BLaER1 treated with 17β-estradiol and CSF1 and Interleukin-3, amounts not matched to agents 10 nM and 100 nM (cell line): ENCODE measurements at regions not wholly inside any gene's neighbourhood (a gene's known extent, or its start where the extent isn't known, plus 50 kb on each side); places are given as distances from the start of the nearest gene placed in this dataset.
A peak's percentile ranks its signal among the peaks of the same experiment; 100 is the strongest.

ENCODE experiments used
- H3K27ac ChIP-seq, 11 experiments: shearing (Covaris generic); formaldehyde crosslinking; 2 replicates each; pipeline ENCODE4 v1.8.1; 2022
- H3K27me3 ChIP-seq, 11 experiments: shearing (Covaris generic); formaldehyde crosslinking; 2 replicates each; pipeline ENCODE4 v1.8.1; 2022
- H3K36me3 ChIP-seq, 11 experiments: shearing (Covaris generic); formaldehyde crosslinking; 2 replicates each; pipeline ENCODE4 v1.8.1; 2022
- H3K4me1 ChIP-seq, 10 experiments: shearing (Covaris generic); formaldehyde crosslinking; 2 replicates each; pipeline ENCODE4 v1.8.1; 2022
- H3K4me2 ChIP-seq, 11 experiments: shearing (Covaris generic); formaldehyde crosslinking; 2 replicates each; pipeline ENCODE4 v1.8.1; 2022
- H3K4me3 ChIP-seq, 10 experiments: shearing (Covaris generic); formaldehyde crosslinking; 2 replicates each; pipeline ENCODE4 v1.8.1; 2022
- H3K9ac ChIP-seq, 11 experiments: shearing (Covaris generic); formaldehyde crosslinking; 2 replicates each; pipeline ENCODE4 v1.8.1; 2022
- H3K9me3 ChIP-seq, 11 experiments: shearing (Covaris generic); formaldehyde crosslinking; replicated peaks in 1 of 11; 2 replicates each; pipeline ENCODE4 v1.8.1; 2022
- H4K20me1 ChIP-seq, 11 experiments: shearing (Covaris generic); formaldehyde crosslinking; 2 replicates each; pipeline ENCODE4 v1.8.1; 2022
- Cebpa-rat ChIP-seq, 11 experiments: shearing (Covaris generic); IDR thresholded peaks; 2 replicates each; pipeline ENCODE4 v1.8.1; 2022

- no peak for TF ChIP-seq Cebpa-rat (IDR thresholded peaks at IDR 0.05)
- Histone ChIP-seq H3K4me1 (peaks cover 14 to 25% (median 21%) of the 10 kb centered on the region in 10 experiments; a peak in 18 of 20 replicates), H3K4me3 (no peak overlapping the region), H3K9me3 (peaks cover 12 to 21% (median 18%) of the 10 kb centered on the region in 11 experiments; a peak in 21 of 22 replicates), H3K27ac (no peak overlapping the region), H3K4me2 (peak overlapping the region in 9 of 11 experiments; percentile 1 to 67 (median 36); a peak in 8 of 22 replicates), H3K27me3 (no peaks in the 10 kb centered on the region), H3K9ac (no peak overlapping the region), H3K36me3 (no peaks in the 10 kb centered on the region), H4K20me1 (no peaks in the 10 kb centered on the region)
Measured at GRCh38 chr13:50340551-50341287, 325.5 kb downstream of the KCNRG start.

GRCh38 chr13:50341526-50341925 is 326.3 kb downstream of the KCNRG start:
- Histone ChIP-seq H3K36me3 (no peaks in the 10 kb centered on the region), H3K4me3 (no peak overlapping the region), H3K27ac (no peak overlapping the region), H4K20me1 (no peaks in the 10 kb centered on the region), H3K27me3 (no peaks in the 10 kb centered on the region), H3K9ac (no peak overlapping the region), H3K4me1 (peaks cover 14 to 25% (median 21%) of the 10 kb centered on the region in 10 experiments; a peak in 18 of 20 replicates), H3K9me3 (peaks cover 12 to 21% (median 18%) of the 10 kb centered on the region in 11 experiments; a peak in 21 of 22 replicates), H3K4me2 (no peak overlapping the region)
- no peak for TF ChIP-seq Cebpa-rat (IDR thresholded peaks at IDR 0.05)

DNA sequence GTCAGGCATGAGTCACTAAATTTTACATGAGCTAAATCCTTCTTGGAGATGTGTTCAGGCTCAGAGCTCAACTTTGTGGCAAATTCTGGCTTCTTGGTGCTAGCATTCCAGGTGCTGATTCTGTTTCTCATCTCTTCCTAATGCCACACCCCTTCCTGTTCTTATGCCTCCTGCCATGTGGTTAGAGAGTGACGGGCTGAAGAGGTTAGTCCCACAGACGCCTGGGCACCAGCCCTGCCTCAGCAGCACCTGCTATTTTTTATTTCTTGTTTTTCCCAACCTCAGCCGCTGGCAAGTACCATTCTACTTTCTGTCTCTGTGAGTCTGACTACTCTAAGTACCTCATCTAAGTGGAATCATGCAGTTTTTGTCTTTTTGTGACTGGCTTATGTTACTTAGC is 329.5 kb downstream of the KCNRG start:
- Histone ChIP-seq H3K9ac (no peak overlapping the region), H3K4me1 (peaks cover 6 to 21% (median 13%) of the 10 kb centered on the region in 10 experiments; a peak in 18 of 20 replicates), H3K9me3 (peaks cover 12 to 21% (median 18%) of the 10 kb centered on the region in 11 experiments; a peak in 21 of 22 replicates), H3K4me3 (no peak overlapping the region), H3K27me3 (no peaks in the 10 kb centered on the region), H3K4me2 (peak overlapping the region in 8 of 11 experiments; percentile 22 to 44 (median 31); a peak in 11 of 22 replicates), H3K36me3 (no peaks in the 10 kb centered on the region), H4K20me1 (no peaks in the 10 kb centered on the region), H3K27ac (no peak overlapping the region)
- no peak for TF ChIP-seq Cebpa-rat (IDR thresholded peaks at IDR 0.05)

DNA sequence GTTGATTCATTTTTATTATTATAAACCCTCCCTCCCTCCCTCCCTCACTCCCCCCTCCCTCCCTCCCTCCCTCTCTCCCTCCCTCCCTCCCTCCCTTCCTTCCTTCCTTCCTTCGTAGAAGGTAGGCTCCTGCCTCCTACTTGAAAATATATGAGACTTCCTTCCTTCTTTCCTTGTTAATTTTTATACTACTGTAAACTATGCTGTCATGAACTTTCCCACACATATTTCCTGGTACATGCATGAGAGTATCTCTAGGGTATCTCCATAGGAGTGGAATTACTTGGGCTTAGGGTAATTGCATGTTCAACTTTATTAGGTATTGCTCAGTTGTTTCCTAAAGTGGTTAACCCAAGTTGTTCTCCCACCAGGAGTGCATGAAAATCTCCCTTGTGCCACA is 330.6 kb downstream of the KCNRG start:
- no peak overlapping the region for H3K9ac ChIP-seq
- H4K20me1 ChIP-seq = no peaks in the 10 kb centered on the region
- TF ChIP-seq Cebpa-rat (IDR thresholded peaks at IDR 0.05) = no peak
- no peak overlapping the region for H3K27ac ChIP-seq
- peaks cover 12 to 21% (median 18%) of the 10 kb centered on the region in 11 experiments; a peak in 21 of 22 replicates for H3K9me3 ChIP-seq
- H3K36me3 ChIP-seq = no peaks in the 10 kb centered on the region
- peaks cover 0 to 10% (median 7%) of the 10 kb centered on the region in 10 experiments; a peak in 12 of 20 replicates for H3K4me1 ChIP-seq
- no peaks in the 10 kb centered on the region for H3K27me3 ChIP-seq
- no peak overlapping the region for H3K4me3 ChIP-seq
- no peak overlapping the region for H3K4me2 ChIP-seq

GRCh38 chr13:50348371-50348770 is 333.1 kb downstream of the KCNRG start:
- H3K9me3 ChIP-seq = peaks cover 0 to 5% (median 0%) of the 10 kb centered on the region in 11 experiments; a peak in 1 of 22 replicates
- H4K20me1 ChIP-seq = no peaks in the 10 kb centered on the region
- no peak overlapping the region for H3K4me3 ChIP-seq
- peaks cover 0 to 11% (median 7%) of the 10 kb centered on the region in 10 experiments; a peak in 12 of 20 replicates for H3K4me1 ChIP-seq
- TF ChIP-seq Cebpa-rat (IDR thresholded peaks at IDR 0.05) = no peak
- no peak overlapping the region for H3K27ac ChIP-seq
- H3K36me3 ChIP-seq = no peaks in the 10 kb centered on the region
- H3K4me2 ChIP-seq = no peak overlapping the region
- H3K27me3 ChIP-seq = no peaks in the 10 kb centered on the region
- no peak overlapping the region for H3K9ac ChIP-seq

GRCh38 chr13:50352720-50353480 is 337.7 kb downstream of the KCNRG start:
- no peaks in the 10 kb centered on the region for H3K36me3 ChIP-seq
- TF ChIP-seq Cebpa-rat (IDR thresholded peaks at IDR 0.05) = no peak
- H3K27ac ChIP-seq = no peak overlapping the region
- H3K4me1 ChIP-seq = peaks cover 0 to 14% (median 7%) of the 10 kb centered on the region in 10 experiments; a peak in 9 of 20 replicates
- peak overlapping the region in 1 of 11 experiments; percentile 51; a peak in 2 of 22 replicates for H3K4me2 ChIP-seq
- no peak overlapping the region for H3K4me3 ChIP-seq
- H3K9ac ChIP-seq = no peak overlapping the region
- H4K20me1 ChIP-seq = no peaks in the 10 kb centered on the region
- H3K27me3 ChIP-seq = no peaks in the 10 kb centered on the region
- H3K9me3 ChIP-seq = peaks cover 0 to 5% (median 0%) of the 10 kb centered on the region in 11 experiments; a peak in 1 of 22 replicates

GRCh38 chr13:50353651-50354415 is 338.6 kb downstream of the KCNRG start:
- Histone ChIP-seq H3K36me3 (no peaks in the 10 kb centered on the region), H3K27ac (no peak overlapping the region), H3K4me2 (peak overlapping the region in 7 of 11 experiments; percentile 17 to 51 (median 34); a peak in 11 of 22 replicates), H4K20me1 (no peaks in the 10 kb centered on the region), H3K4me3 (no peak overlapping the region), H3K9ac (no peak overlapping the region), H3K4me1 (peaks cover 4 to 14% (median 7%) of the 10 kb centered on the region in 10 experiments; a peak in 13 of 20 replicates), H3K9me3 (peaks cover 0 to 4% (median 0%) of the 10 kb centered on the region in 11 experiments; a peak in 1 of 22 replicates), H3K27me3 (no peaks in the 10 kb centered on the region)
- no peak for TF ChIP-seq Cebpa-rat (IDR thresholded peaks at IDR 0.05)

GRCh38 chr13:50355797-50356196 is 340.6 kb downstream of the KCNRG start:
- H3K36me3 ChIP-seq = no peaks in the 10 kb centered on the region
- H3K4me3 ChIP-seq = no peak overlapping the region
- H3K4me1 ChIP-seq = peaks cover 5 to 14% (median 9%) of the 10 kb centered on the region in 10 experiments; a peak in 13 of 20 replicates
- no peaks in the 10 kb centered on the region for H3K27me3 ChIP-seq
- H3K4me2 ChIP-seq = no peak overlapping the region
- H4K20me1 ChIP-seq = no peaks in the 10 kb centered on the region
- TF ChIP-seq Cebpa-rat (IDR thresholded peaks at IDR 0.05) = no peak
- no peak overlapping the region for H3K9ac ChIP-seq
- no peaks in the 10 kb centered on the region; a peak in 1 of 22 replicates for H3K9me3 ChIP-seq
- H3K27ac ChIP-seq = no peak overlapping the region
